ENCODE measurements at regions not wholly inside any gene's neighbourhood (a gene's known extent, or its start where the extent isn't known, plus 50 kb on each side); places are given as distances from the start of the nearest gene placed in this dataset.
"Not testable (repeated sequence)": the region's sequence is repeated elsewhere in the genome, so short reads cannot be mapped to it uniquely, and the experiment has no call there.

DNA sequence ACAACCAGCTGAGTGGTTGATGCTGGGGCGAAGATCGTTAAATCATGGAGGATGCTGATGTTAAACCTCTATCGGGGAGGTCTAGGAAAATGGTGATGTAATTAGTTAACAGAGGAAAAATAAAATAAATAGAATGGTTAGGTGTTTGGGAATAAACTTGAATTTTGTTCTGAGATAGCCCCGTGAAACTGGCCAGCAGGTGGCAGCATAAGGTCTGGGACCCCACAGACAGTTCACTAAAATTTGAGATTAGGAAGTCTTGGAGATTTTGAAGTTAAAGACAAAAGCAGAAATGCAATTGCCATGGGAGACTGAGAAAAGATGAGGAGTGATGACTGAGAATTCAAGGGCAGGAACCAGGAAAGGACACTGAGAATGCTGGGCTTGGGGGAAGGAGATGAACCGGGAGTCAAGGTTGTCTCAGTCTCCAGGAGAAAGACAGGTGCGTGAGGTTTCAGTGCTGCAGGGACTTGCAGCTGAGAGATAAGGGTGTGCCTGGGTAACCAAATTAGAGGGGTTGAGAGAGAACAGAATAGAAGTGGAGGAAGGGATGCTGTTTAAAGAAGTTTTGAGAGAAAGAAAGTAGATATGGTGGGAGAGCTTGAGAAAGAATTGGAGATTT, 248.0 kb downstream of the ZNF92 start:
- H3K4ac ChIP-seq (ENCODE audit: low read length); H3K79me1 ChIP-seq (ENCODE audit: low read depth, low read length); H2BK12ac ChIP-seq (ENCODE audit: low read length); H2AK5ac ChIP-seq (ENCODE audit: low read depth, low read length); H4K91ac ChIP-seq (ENCODE audit: low read depth, low read length, poor library complexity); H3K9ac ChIP-seq (ENCODE audit: low read depth, low read length, poor library complexity); H3K23ac ChIP-seq (ENCODE audit: low read depth, low read length, poor library complexity); H3K18ac ChIP-seq (ENCODE audit: low read length); H3K27ac ChIP-seq (replicated peaks; ENCODE audit: low read length); H3K9me3 ChIP-seq (replicated peaks in 1 of 2; ENCODE audit: control insufficient read depth in 2 of 2, insufficient read depth in 1 of 2, low read depth in 1 of 2, low read length in 2 of 2); H2BK120ac ChIP-seq (ENCODE audit: low read depth, low read length); H3K36me3 ChIP-seq (replicated peaks in 1 of 2; ENCODE audit: control insufficient read depth in 2 of 2, insufficient read depth in 2 of 2, low read length in 2 of 2); H3K4me1 ChIP-seq (ENCODE audit: control insufficient read depth in 2 of 2, insufficient read depth in 1 of 2, low read depth in 1 of 2, low read length in 2 of 2); H2BK5ac ChIP-seq (ENCODE audit: low read length); H3K4me2 ChIP-seq (ENCODE audit: insufficient read depth, low read length, poor library complexity, severe bottlenecking); H3K14ac ChIP-seq (ENCODE audit: low read length); H3K4me3 ChIP-seq (ENCODE audit: low read length in 2 of 2); H2BK15ac ChIP-seq (ENCODE audit: low read length); H2AFZ ChIP-seq (ENCODE audit: low read length); H4K8ac ChIP-seq (ENCODE audit: low read depth, low read length): not testable (repeated sequence)
- peaks cover 0 to 11% (median 0%) of the 10 kb centered on the region in 3 experiments for H3K27me3 ChIP-seq (ENCODE audit: control insufficient read depth in 3 of 3, insufficient read depth in 3 of 3, low read depth in 1 of 3, low read length in 3 of 3)
- WGBS, 2 donors (ENCODE audit: extremely low coverage in 2 of 2, insufficient read length in 2 of 2, insufficient replicate concordance in 1 of 2) = no CpG with 5 or more reads among the region's 6 CpGs
- DNase-seq (ENCODE audit: low spot score) = peak; percentile 9

DNA sequence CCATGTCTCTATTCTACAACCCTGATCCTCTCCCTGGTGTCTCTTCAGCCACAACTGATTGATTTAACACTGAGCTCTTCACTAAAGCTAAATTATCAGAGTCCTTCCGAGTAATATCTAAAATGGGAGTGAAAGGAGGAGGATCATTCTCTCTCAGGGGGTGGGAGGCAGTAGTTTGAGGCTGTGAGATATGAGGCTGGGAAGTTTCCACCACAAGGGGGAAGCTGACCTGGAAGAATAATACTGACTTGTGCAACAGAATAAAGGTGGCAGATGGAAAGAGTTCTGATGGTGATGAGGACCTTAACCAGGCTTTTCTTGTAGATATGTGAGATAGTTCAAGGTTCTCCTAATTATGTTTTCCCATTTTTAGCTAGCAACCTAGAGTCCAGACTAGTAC, 241.6 kb upstream of the VKORC1L1 start:
- H3K79me1 ChIP-seq (ENCODE audit: low read depth, low read length); DNase-seq (ENCODE audit: low spot score); H3K4ac ChIP-seq (ENCODE audit: low read length); H3K4me2 ChIP-seq (ENCODE audit: insufficient read depth, low read length, poor library complexity, severe bottlenecking); H4K91ac ChIP-seq (ENCODE audit: low read depth, low read length, poor library complexity); H2BK15ac ChIP-seq (ENCODE audit: low read length); H3K9me3 ChIP-seq (replicated peaks in 1 of 2; ENCODE audit: control insufficient read depth in 2 of 2, insufficient read depth in 1 of 2, low read depth in 1 of 2, low read length in 2 of 2); H3K4me3 ChIP-seq (ENCODE audit: low read length in 2 of 2); H2BK5ac ChIP-seq (ENCODE audit: low read length); H2BK120ac ChIP-seq (ENCODE audit: low read depth, low read length); H3K18ac ChIP-seq (ENCODE audit: low read length); H3K14ac ChIP-seq (ENCODE audit: low read length); H2BK12ac ChIP-seq (ENCODE audit: low read length); H3K23ac ChIP-seq (ENCODE audit: low read depth, low read length, poor library complexity); H3K4me1 ChIP-seq (ENCODE audit: control insufficient read depth in 2 of 2, insufficient read depth in 1 of 2, low read depth in 1 of 2, low read length in 2 of 2); H2AK5ac ChIP-seq (ENCODE audit: low read depth, low read length); H3K9ac ChIP-seq (ENCODE audit: low read depth, low read length, poor library complexity); H2AFZ ChIP-seq (ENCODE audit: low read length); H3K36me3 ChIP-seq (replicated peaks in 1 of 2; ENCODE audit: control insufficient read depth in 2 of 2, insufficient read depth in 2 of 2, low read length in 2 of 2); H3K27me3 ChIP-seq (ENCODE audit: control insufficient read depth in 3 of 3, insufficient read depth in 3 of 3, low read depth in 1 of 3, low read length in 3 of 3); H3K27ac ChIP-seq (replicated peaks; ENCODE audit: low read length); H4K8ac ChIP-seq (ENCODE audit: low read depth, low read length): not testable (repeated sequence)
- no CpG with 5 or more reads among the region's 1 CpG for WGBS, 2 donors (ENCODE audit: extremely low coverage in 2 of 2, insufficient read length in 2 of 2, insufficient replicate concordance in 1 of 2)

DNA sequence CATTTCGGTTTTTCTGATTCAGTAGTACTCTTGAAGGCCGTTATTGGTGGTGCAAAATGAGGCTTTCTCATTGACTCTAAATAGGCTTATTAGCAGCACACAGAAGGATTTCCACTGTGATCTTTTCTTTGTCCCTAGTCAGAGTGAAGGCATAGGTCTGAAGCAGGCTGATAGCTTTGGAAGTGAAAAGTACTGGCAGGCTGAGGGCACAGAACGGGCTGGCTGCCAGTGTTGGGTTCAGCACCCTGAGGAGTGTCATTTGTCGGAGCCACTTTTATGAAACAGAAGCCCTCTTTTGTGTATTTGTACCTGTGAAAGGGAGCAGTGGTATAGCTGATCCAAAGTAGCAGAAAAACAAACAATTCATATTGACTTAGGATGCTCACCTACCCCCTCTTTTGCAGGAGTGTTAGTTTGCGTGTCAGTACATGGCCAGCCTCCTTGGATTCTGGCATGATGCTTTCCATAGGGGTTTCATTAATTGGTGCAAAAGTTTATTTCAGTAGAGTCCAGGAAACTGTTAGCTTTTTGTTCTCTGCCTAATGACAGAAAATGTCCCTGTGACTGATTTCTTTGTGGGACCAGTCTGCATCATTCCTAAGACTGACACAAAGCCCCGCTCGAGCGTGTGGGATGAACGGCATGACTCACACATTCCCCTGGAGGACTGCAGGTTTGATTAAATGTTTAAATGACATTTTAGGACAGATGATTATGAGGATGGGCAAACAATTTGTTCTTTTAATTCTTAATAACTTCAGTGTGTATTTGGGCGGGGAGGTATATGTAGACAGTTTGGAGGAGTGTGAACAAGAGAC, 239.1 kb upstream of the VKORC1L1 start:
- H3K9me3 ChIP-seq (replicated peaks in 1 of 2; ENCODE audit: control insufficient read depth in 2 of 2, insufficient read depth in 1 of 2, low read depth in 1 of 2, low read length in 2 of 2); H2BK12ac ChIP-seq (ENCODE audit: low read length); H3K4me3 ChIP-seq (ENCODE audit: low read length in 2 of 2); H3K9ac ChIP-seq (ENCODE audit: low read depth, low read length, poor library complexity); H2BK120ac ChIP-seq (ENCODE audit: low read depth, low read length); H3K23ac ChIP-seq (ENCODE audit: low read depth, low read length, poor library complexity); H2AK5ac ChIP-seq (ENCODE audit: low read depth, low read length); H3K14ac ChIP-seq (ENCODE audit: low read length); DNase-seq (ENCODE audit: low spot score); H4K91ac ChIP-seq (ENCODE audit: low read depth, low read length, poor library complexity); H3K18ac ChIP-seq (ENCODE audit: low read length); H3K36me3 ChIP-seq (replicated peaks in 1 of 2; ENCODE audit: control insufficient read depth in 2 of 2, insufficient read depth in 2 of 2, low read length in 2 of 2); H2AFZ ChIP-seq (ENCODE audit: low read length); H3K4me2 ChIP-seq (ENCODE audit: insufficient read depth, low read length, poor library complexity, severe bottlenecking); H3K4ac ChIP-seq (ENCODE audit: low read length); H3K27me3 ChIP-seq (ENCODE audit: control insufficient read depth in 3 of 3, insufficient read depth in 3 of 3, low read depth in 1 of 3, low read length in 3 of 3); H3K4me1 ChIP-seq (ENCODE audit: control insufficient read depth in 2 of 2, insufficient read depth in 1 of 2, low read depth in 1 of 2, low read length in 2 of 2); H4K8ac ChIP-seq (ENCODE audit: low read depth, low read length); H3K79me1 ChIP-seq (ENCODE audit: low read depth, low read length); H2BK15ac ChIP-seq (ENCODE audit: low read length); H2BK5ac ChIP-seq (ENCODE audit: low read length); H3K27ac ChIP-seq (replicated peaks; ENCODE audit: low read length): not testable (repeated sequence)
- WGBS, 2 donors (ENCODE audit: extremely low coverage in 2 of 2, insufficient read length in 2 of 2, insufficient replicate concordance in 1 of 2) = no CpG with 5 or more reads among the region's 10 CpGs

- not testable (repeated sequence) for H3K9ac ChIP-seq (ENCODE audit: low read depth, low read length, poor library complexity); H3K23ac ChIP-seq (ENCODE audit: low read depth, low read length, poor library complexity); H3K9me3 ChIP-seq (replicated peaks in 1 of 2; ENCODE audit: control insufficient read depth in 2 of 2, insufficient read depth in 1 of 2, low read depth in 1 of 2, low read length in 2 of 2); H2AFZ ChIP-seq (ENCODE audit: low read length); H3K4ac ChIP-seq (ENCODE audit: low read length); H4K91ac ChIP-seq (ENCODE audit: low read depth, low read length, poor library complexity); H2BK12ac ChIP-seq (ENCODE audit: low read length); DNase-seq (ENCODE audit: low spot score); H3K4me1 ChIP-seq (ENCODE audit: control insufficient read depth in 2 of 2, insufficient read depth in 1 of 2, low read depth in 1 of 2, low read length in 2 of 2); H3K14ac ChIP-seq (ENCODE audit: low read length); H3K27me3 ChIP-seq (ENCODE audit: control insufficient read depth in 3 of 3, insufficient read depth in 3 of 3, low read depth in 1 of 3, low read length in 3 of 3); H3K4me3 ChIP-seq (ENCODE audit: low read length in 2 of 2); H3K18ac ChIP-seq (ENCODE audit: low read length); H2AK5ac ChIP-seq (ENCODE audit: low read depth, low read length); H3K27ac ChIP-seq (replicated peaks; ENCODE audit: low read length); H3K4me2 ChIP-seq (ENCODE audit: insufficient read depth, low read length, poor library complexity, severe bottlenecking); H2BK5ac ChIP-seq (ENCODE audit: low read length); H3K36me3 ChIP-seq (replicated peaks in 1 of 2; ENCODE audit: control insufficient read depth in 2 of 2, insufficient read depth in 2 of 2, low read length in 2 of 2); H2BK120ac ChIP-seq (ENCODE audit: low read depth, low read length); H2BK15ac ChIP-seq (ENCODE audit: low read length); H3K79me1 ChIP-seq (ENCODE audit: low read depth, low read length); H4K8ac ChIP-seq (ENCODE audit: low read depth, low read length)
- no CpG with 5 or more reads among the region's 1 CpG for WGBS, 2 donors (ENCODE audit: extremely low coverage in 2 of 2, insufficient read length in 2 of 2, insufficient replicate concordance in 1 of 2)
These were observed 234.0 kb upstream of the VKORC1L1 start for GRCh38 chr7:65638918-65639317.

All from neuronal stem cell (in vitro differentiated cells).